ENCODE measurements at regions not wholly inside any gene's neighbourhood (a gene's known extent, or its start where the extent isn't known, plus 50 kb on each side); places are given as distances from the start of the nearest gene placed in this dataset.

DNA sequence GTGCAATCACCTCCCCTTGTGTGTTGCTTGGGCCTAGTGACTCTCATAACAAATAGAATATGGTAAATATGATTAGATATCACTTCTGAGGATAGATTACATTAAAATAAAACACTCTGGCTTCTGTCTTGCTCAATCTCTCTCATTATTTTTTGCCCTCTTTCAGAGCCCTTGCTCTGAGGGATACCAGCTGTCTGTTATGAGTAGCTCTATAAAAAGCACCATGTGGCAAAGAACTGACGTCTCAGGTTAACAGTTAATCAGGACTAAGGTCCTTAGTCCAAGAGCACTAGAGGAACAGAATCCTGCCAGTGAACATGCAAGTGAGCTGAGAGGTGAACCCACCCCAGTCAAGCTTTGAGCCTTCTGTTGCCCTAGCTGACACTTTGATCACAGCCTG, 402.2 kb upstream of the HTR1E start:
- no peaks in the 10 kb centered on the region for H3K27me3 ChIP-seq (ENCODE audit: control insufficient read depth, insufficient read depth, low read length)
- no peak for FAIRE-seq
- TF ChIP-seq, protein P1, sequence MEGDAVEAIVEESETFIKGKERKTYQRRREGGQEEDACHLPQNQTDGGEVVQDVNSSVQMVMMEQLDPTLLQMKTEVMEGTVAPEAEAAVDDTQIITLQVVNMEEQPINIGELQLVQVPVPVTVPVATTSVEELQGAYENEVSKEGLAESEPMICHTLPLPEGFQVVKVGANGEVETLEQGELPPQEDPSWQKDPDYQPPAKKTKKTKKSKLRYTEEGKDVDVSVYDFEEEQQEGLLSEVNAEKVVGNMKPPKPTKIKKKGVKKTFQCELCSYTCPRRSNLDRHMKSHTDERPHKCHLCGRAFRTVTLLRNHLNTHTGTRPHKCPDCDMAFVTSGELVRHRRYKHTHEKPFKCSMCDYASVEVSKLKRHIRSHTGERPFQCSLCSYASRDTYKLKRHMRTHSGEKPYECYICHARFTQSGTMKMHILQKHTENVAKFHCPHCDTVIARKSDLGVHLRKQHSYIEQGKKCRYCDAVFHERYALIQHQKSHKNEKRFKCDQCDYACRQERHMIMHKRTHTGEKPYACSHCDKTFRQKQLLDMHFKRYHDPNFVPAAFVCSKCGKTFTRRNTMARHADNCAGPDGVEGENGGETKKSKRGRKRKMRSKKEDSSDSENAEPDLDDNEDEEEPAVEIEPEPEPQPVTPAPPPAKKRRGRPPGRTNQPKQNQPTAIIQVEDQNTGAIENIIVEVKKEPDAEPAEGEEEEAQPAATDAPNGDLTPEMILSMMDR (IDR thresholded peaks at IDR 0.05; ENCODE audit: insufficient read depth, low read length, severe bottlenecking): no peak
- H3K36me3 ChIP-seq (ENCODE audit: control insufficient read depth, insufficient read depth, low read length): no peaks in the 10 kb centered on the region
- DNase-seq (ENCODE audit: low read depth): no peak
- no peak overlapping the region for H3K4me3 ChIP-seq (ENCODE audit: low read depth, low read length)

DNA sequence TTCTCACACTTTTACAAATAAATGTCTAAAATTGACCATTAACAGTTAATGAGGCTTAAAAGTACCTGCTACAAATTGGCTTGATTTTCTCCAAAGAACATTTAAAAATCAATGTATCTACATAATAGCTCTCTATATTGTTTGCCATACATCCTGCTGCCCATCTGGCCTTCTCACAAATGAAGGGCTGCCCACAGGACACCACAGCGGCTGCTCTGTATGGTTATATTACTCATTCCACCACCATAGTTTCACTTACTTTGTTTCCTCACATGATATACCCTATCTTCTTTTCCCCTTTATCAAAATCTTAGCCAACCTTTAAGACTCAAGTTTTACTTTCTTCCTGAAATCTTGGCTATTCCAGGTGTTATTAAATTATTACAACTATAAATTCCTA, 407.7 kb upstream of the HTR1E start:
- TF ChIP-seq, protein P1 (IDR thresholded peaks at IDR 0.05; ENCODE audit: insufficient read depth, low read length, severe bottlenecking): no peak
- FAIRE-seq (no peak), DNase-seq (ENCODE audit: low read depth) (no peak)
- Histone ChIP-seq H3K36me3 (ENCODE audit: control insufficient read depth, insufficient read depth, low read length) (no peaks in the 10 kb centered on the region), H3K27me3 (ENCODE audit: control insufficient read depth, insufficient read depth, low read length) (no peaks in the 10 kb centered on the region), H3K4me3 (ENCODE audit: low read depth, low read length) (no peak overlapping the region)

DNA sequence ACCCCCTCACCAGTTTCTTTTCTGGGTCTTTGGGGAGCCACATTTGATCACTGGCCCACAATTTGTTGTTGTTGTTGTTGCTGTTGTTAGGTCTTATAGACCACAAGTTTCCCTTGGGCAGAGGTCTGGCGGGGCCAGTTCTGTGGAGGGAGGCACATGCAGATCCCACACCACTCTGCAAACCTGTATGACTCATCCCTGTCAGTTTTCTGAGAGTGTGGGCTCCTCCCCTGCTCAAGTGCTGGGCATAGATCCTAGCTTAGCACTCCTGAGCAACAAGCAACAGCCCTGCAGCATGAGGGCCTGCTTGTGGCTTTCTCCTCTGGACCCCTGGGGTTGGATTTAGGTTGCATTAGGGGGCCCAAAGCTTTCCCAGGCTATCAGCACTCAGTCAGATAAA, 411.1 kb upstream of the HTR1E start:
- FAIRE-seq (no peak), DNase-seq (ENCODE audit: low read depth) (peak; percentile 19)
- TF ChIP-seq, protein P1 (IDR thresholded peaks at IDR 0.05; ENCODE audit: insufficient read depth, low read length, severe bottlenecking): no peak
- Histone ChIP-seq H3K27me3 (ENCODE audit: control insufficient read depth, insufficient read depth, low read length) (no peaks in the 10 kb centered on the region), H3K36me3 (ENCODE audit: control insufficient read depth, insufficient read depth, low read length) (no peaks in the 10 kb centered on the region), H3K4me3 (ENCODE audit: low read depth, low read length) (no peak overlapping the region)

DNA sequence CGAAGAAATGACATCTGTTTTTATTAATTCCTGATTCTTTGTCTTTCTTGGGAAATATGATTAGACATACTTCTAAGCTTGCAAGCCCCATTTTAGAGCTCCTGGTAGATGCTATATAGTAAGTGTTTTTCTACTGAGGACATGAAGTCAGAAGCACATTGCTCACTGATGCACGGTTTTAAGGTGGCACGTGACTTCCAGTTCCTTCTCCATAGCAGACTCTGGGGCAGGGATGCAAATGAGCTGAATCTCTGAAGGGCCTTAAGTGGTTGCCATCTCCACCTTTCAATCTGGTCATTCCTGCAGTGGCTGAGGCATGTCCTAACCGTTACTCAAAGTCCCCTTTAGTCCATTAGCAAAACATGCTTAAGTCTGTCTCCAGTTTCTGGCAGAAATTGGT, 421.2 kb upstream of the HTR1E start:
- no peak overlapping the region for H3K4me3 ChIP-seq (ENCODE audit: low read depth, low read length)
- FAIRE-seq (no peak), DNase-seq (ENCODE audit: low read depth) (no peak)
- TF ChIP-seq, protein P1 (IDR thresholded peaks at IDR 0.05; ENCODE audit: insufficient read depth, low read length, severe bottlenecking): no peak
- no peaks in the 10 kb centered on the region for H3K27me3 ChIP-seq (ENCODE audit: control insufficient read depth, insufficient read depth, low read length)
- no peaks in the 10 kb centered on the region for H3K36me3 ChIP-seq (ENCODE audit: control insufficient read depth, insufficient read depth, low read length)

DNA sequence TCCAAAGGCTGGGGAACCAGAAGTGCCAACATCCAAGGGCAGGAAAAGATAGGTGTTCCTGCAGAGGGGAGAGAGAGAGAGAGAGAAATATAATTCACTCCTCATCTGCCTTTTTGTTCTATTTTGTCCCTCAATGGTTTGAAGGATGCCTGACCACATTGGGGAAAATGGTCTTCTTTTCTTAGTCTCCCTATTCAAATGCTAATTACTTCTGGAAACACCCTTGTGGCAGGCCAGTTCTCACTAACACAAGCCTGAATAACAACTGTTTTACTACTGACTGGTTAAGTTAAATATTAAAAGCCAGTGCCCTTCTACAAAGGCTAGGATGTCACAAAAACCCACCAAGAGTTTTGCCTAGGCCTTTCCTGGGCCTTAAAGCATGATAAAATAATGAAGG, 425.4 kb upstream of the HTR1E start:
- no peak overlapping the region for H3K4me3 ChIP-seq (ENCODE audit: low read depth, low read length)
- TF ChIP-seq, protein P1 (IDR thresholded peaks at IDR 0.05; ENCODE audit: insufficient read depth, low read length, severe bottlenecking): no peak
- H3K27me3 ChIP-seq (ENCODE audit: control insufficient read depth, insufficient read depth, low read length): no peaks in the 10 kb centered on the region
- FAIRE-seq (no peak), DNase-seq (ENCODE audit: low read depth) (no peak)
- no peaks in the 10 kb centered on the region for H3K36me3 ChIP-seq (ENCODE audit: control insufficient read depth, insufficient read depth, low read length)

DNA sequence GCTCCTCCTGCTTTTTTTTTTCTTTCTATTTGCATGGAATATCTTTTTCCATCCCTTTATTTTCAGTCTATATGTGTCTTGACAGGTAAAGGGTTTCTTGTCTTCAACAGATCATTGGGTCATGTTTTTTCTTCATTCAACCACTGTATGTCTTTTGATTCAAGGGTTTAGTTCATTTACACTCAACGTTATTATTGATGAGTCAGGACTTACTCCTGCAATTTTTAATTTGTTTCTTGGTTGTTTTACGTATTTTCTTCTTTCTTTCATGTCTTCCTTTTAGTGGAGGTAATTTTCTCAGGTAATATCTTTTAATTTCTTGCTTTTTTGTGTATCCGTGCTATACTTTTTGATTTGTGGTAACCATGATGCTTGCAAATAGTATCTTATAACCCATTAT, 429.1 kb upstream of the HTR1E start:
- FAIRE-seq (no peak), DNase-seq (ENCODE audit: low read depth) (no peak)
- H3K4me3 ChIP-seq (ENCODE audit: low read depth, low read length): no peak overlapping the region
- H3K27me3 ChIP-seq (ENCODE audit: control insufficient read depth, insufficient read depth, low read length): no peaks in the 10 kb centered on the region
- no peaks in the 10 kb centered on the region for H3K36me3 ChIP-seq (ENCODE audit: control insufficient read depth, insufficient read depth, low read length)
- TF ChIP-seq, protein P1 (IDR thresholded peaks at IDR 0.05; ENCODE audit: insufficient read depth, low read length, severe bottlenecking): no peak
